GM23248 (cell line): ENCODE measurements at regions not wholly inside any gene's neighbourhood (a gene's known extent, or its start where the extent isn't known, plus 50 kb on each side); places are given as distances from the start of the nearest gene placed in this dataset.

ENCODE experiments used
- EZH2 ChIP-seq: fragments of 200-600 bp; sonication (generic); IDR thresholded peaks from 2 replicates; pipeline ENCODE4 v1.6.1; 2018; ENCODE audit warnings: antibody characterized with exemption, mild to moderate bottlenecking; ENCODE audit not compliant: insufficient read depth, poor library complexity, severe bottlenecking
- EZH2phosphoT487 ChIP-seq: fragments of 200-600 bp; sonication (generic); IDR thresholded peaks from 2 replicates; pipeline ENCODE4 v1.6.1; 2018; ENCODE audit warnings: antibody characterized with exemption, moderate library complexity, mild to moderate bottlenecking, low read depth; ENCODE audit not compliant: insufficient read depth

GRCh38 chr2:186330050-186330449 is 156.0 kb upstream of the ZC3H15 start:
- no peak for TF ChIP-seq EZH2
- no peak for TF ChIP-seq EZH2phosphoT487
